GM21367 (cell line): ENCODE measurements at regions not wholly inside any gene's neighbourhood (a gene's known extent, or its start where the extent isn't known, plus 50 kb on each side); places are given as distances from the start of the nearest gene placed in this dataset.

ENCODE experiments used
- ATAC-seq: cut with Tn5 transposase; IDR thresholded peaks from one replicate; pipeline ENCODE4 v1.9.1; 2021; ENCODE audit not compliant: unreplicated experiment

DNA sequence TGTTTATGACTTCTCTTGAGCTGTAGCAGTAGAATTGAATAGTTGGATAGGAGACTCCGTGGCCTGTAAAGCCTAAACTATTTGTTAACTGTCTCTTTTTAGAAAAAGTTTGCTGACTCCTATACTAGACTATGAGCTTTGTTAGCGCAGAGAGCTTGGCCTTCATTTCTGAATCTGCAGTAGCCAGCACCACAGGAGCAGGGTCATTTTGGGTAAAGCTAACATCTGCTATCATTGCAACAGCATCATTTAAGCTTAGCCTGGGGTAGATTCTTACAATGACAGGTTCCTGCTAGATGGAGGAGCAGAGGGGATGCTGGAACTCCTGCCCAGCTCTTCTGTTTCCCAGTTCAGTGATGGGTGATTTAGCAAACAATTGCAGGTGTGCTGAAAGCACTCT, 133.7 kb upstream of the ASTN2 start:
- ATAC-seq: no peak

- ATAC-seq: no peak
Measured at GRCh38 chr9:117547904-117548303, 133.0 kb upstream of the ASTN2 start.

DNA sequence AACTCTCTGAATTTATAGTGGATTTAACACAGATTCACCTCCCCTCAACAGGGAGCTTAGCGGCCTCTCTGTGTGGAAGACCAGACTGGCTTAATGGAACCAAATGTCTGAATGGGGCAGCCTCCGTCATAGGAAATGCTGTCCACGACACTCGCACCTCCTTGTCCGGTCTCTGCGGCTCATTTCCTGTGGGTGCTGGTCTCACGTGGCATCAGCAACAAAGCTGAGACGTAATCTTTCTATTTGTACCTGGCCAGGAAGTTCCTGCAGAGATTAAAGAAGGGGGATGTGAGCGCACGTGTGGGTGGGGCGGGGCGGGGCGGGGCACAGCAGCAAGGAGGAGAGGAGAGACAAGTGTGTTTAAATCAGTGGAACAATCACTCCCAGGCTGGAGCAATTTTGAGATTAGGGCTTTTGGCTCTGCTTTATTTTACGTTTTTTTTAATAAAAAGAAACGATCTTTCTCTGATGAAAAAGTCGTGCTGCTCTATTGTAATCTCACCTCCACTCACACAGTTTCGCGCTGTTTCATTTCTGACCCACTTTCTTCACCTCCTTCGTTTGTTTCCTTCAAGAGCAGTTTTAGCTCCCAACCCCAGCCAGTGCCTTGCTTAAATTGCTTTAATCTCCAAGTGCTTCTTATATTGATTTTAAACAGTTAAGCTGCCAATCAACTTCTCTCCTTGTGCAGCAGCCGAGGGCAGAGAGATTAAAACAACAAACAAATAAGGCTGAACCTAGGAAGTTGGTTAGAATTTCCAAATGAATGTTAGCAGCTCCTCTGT, 132.2 kb upstream of the ASTN2 start:
- no peak for ATAC-seq

GRCh38 chr9:117545846-117546245, 131.0 kb upstream of the ASTN2 start:
- ATAC-seq: no peak

DNA sequence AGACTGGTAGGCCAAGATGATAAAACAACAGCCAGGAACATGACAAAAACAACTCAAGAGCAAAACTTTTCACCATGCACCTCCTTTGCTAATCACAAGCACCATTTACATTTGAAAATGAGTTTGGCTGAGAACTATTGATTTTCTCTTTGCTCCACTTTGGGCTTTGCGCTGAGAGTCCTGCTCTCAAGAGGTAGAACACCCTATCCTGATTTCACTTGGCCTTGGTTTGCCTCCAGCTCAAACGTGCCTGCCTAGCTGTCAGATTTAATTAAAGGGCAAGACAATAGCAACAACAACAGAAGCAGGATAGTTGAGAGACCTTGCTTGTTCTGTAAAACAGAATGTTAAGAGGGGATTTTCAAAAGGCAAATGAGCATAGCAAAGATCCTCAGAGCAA, 128.2 kb upstream of the ASTN2 start:
- ATAC-seq: no peak

DNA sequence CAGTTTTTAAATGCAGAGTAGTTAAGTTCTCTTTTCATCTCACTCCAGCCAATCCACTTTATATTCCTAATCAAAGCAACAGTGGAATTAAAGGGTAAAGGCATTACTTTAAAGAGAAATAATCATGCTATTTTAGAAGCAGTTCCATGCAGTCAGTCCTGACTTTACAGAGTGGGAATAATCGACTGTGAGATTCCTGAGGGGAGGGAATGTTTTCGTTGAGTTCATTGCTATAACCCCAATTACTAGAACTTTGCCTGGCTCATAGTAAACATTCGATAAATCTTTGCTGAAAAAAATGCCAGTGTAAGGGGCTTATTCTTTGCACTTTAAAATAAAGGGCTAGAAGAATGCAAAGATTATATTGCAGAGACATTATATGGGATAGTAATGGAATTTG, 127.2 kb upstream of the ASTN2 start:
- no peak for ATAC-seq

DNA sequence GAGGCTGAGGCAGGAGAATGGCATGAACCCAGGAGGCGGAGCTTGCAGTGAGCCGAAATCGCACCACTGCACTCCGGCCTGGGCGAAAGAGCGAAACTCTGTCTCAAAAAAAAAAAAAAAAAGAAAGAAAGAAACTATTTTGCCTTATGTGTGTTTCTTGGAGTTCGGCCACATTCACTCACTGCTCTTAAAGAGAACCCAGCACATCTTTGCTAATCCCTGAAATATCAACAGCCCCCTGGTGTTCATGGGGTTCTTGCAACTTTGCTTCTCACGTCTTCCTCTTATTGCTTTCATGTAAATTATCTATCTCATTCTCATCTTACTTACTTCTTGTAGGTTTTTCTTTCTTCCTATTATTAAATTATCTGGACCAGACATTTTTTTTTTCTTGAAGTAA, 126.3 kb upstream of the ASTN2 start:
- no peak for ATAC-seq

GRCh38 chr9:117535973-117536372, 121.1 kb upstream of the ASTN2 start:
- ATAC-seq: no peak

DNA sequence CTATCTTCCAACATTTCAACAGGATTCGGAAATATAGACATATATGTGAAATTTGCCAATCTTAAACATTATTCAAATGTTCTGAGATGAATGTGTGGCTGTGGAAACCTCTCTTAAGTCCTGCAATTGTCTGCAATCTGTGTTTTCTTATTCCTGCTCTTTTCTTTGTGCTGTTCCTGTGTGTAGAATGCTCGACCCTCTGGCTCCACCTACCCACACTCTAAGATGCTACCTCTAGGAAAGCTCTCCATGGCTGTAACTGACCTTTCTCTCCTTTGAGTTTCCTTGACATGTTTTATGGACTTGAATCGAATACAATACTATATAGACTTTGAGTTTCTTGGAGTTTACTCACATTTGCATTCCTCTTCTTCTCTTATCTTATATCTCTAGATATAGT, 120.6 kb upstream of the ASTN2 start:
- no peak for ATAC-seq

GRCh38 chr9:117528225-117528624, 113.4 kb upstream of the ASTN2 start:
- ATAC-seq: no peak

DNA sequence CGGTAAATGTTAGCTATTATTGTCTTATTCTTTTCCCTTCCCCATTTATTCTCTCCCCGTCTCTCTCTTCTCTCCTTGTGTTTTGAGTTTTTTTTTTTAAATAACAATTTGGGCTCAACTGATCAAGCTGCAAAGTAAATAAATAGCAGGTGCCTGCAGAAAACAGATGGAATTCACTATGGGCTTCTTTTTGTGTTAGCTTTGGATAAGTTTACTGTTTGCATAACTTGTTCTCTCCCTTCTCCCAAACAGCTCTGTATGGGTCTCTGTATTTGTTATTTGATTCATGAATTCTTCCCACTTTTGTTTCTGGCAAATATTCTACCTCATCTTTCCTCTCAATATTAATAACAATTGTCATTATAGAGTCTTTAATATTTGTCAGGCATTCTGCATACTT, 111.8 kb upstream of the ASTN2 start:
- ATAC-seq: no peak

- no peak for ATAC-seq
Measured at GRCh38 chr9:117523531-117524153, 108.8 kb upstream of the ASTN2 start.

DNA sequence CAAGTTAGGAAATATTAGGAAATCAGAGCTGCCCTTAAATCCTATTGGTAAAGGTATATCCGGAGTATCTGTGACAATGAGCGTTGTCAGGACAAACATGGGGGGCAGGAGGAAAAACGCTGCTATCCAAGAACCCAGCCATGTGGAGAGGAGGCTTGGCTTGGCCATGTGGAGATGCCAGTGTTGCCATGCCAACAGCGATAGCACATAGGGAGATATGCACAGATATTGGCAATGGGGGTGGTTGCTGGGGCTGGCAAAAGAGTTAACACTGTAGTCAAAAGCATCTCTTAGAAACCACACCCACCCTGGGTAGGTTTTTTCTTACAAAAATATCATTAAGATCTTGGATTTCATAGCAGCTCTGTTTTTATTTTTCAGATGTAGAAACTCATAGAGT, 106.4 kb upstream of the ASTN2 start:
- no peak for ATAC-seq

DNA sequence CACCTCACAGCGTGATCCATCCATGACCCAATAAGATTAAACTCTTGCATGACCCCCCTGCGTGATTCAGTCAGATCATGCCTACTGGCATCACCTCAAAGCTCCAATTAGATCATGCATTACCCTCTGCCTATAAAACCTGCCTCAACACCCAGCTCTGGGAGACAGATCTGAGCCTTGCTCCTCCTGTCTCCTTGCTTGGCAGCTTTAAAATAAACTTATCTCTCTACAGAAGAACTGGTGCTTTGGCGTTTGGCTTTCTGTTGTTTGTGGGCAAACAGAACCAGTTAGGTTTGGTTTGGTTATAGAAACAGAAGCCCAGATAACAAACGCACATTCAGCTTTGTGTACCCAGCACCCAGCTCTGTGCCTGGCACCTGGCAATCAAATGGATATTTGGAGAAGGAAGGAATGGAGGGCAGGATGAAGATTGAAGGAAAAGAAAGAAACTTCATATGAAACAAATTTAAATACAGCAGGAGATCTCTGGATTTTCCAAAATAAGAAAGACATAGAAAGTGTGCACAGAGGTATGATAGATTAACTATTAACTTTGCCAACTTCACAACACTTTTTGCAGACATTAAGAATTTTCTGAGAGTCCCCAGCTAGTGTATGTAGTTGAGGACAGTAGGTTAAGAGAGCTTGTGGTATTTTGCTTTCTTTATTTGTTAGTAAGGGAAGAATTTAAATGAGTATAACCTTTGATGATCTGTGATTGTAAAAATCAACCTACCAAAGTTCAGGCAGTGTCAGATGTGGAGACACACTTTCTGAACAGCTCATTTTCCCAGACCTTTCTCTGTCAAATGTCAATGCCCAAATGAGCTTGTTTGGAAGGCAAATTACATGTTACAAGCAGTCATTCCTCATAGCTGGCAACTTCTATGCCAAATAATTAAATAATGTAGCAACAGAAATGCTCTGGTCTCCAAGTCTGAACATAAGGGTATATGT, 102.1 kb upstream of the ASTN2 start:
- no peak for ATAC-seq

DNA sequence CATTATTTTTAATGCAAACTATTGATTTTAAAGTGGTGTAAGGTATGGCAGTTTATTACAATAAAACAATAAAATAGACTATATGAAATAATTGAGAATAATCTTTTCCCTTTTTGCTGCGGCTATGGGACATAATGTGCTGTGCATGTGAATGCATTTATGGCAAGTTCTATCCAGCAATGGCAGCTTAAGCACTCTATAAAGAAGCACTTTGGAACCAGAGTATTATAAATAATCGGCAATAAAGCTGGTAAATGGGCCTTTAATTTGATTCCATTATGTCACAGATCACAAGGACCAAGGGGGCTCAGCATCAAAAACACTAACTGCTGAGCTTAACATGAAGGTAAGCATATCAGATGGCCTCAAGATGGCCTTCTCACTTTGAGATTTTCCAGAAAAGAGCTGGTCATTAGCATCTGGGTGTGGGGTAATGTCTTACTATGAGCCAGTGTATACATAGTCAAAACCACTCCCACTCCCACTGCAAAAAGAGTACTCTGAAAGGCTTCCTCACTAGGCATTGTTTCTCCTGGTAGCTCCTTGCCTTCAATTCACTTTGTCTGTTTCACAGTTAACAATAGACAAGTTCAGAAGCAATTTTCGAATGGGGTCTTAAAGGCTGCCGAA, 97.1 kb upstream of the ASTN2 start:
- no peak for ATAC-seq

- ATAC-seq: no peak
Measured at GRCh38 chr9:117496307-117496706, 81.5 kb upstream of the ASTN2 start.

DNA sequence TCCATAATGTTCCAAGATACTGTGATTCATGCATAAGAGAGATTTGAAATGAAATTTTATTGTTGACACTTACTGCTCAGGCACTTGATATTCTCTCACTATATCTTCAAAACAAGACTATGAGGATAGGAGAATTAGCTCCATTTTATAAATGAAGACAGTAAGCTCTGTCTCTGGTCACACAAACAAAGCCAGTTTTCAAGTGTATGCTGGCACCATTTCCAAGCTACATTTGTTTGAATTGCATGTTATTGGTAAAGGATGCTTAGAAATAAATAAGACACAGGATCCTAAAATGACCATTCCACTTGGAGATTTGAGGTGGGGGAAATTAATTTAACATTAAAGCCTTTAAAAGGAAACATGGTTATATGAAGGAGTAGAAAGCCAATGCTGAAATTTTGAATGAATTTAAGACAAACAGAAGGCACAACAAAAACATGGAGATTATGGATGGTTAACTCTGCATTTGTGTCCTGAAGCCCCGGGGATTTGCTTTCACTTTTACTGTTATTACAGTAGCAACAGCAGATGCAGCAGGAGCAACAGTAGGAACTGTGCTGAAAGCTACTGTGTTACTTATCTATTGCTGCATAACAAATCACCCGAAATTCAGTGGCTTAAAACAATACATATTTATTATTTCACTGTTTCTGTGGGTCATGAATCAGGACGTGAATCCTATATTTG, 79.7 kb upstream of the ASTN2 start:
- ATAC-seq: no peak

- ATAC-seq: no peak
Measured at GRCh38 chr9:117492476-117492875, 77.6 kb upstream of the ASTN2 start.

- no peak for ATAC-seq
Measured at GRCh38 chr9:117491491-117491890, 76.6 kb upstream of the ASTN2 start.

DNA sequence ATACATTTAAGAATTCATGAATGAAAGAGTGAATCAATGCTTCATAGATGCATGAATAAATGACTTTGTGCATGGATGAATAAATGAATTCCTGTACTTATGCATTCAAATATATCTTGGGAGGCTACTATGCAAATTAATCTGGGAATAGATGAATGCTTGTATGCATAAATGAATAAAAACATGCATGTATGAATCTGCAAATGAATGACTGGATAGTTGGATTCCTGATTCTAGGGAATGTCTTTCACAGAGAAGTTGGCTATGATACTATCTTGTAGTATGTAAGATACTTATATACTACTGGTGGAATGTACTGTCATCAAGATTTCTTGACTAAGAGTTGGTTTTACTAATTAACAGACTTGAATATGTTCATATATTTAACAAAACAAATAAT, 75.3 kb upstream of the ASTN2 start:
- no peak for ATAC-seq

GRCh38 chr9:117488659-117489058, 73.8 kb upstream of the ASTN2 start:
- no peak for ATAC-seq
